ENCODE measurements at regions not wholly inside any gene's neighbourhood (a gene's known extent, or its start where the extent isn't known, plus 50 kb on each side); places are given as distances from the start of the nearest gene placed in this dataset.

DNA sequence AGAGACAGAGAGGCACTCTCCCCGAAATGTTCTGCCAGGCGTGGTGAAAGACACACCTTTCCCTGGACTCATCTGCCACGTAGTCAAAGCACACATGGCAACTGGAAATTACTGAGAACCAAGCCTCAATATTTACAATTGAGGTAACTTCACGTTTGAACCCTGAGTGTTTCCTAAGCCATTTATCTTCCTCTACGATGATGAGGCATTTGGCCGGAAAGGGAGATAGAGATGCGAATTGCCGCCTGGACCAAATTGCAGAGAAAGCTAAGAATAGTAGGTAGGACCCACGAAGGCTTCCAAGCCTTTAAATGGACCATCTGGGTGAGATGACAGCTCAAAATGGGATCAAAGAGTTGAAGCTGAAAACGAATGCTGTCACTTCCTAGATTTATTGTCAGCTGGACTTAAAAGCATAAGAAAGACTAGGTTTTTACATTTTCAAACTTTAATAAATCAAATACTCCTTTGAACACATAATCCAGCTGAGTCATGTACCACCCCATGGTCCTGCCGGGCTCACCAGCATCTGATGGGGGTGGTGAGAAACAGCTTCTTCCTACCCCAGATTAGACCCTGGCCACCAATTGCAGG is 135.6 kb upstream of the LYZL2 start:
- TF ChIP-seq, protein P1, sequence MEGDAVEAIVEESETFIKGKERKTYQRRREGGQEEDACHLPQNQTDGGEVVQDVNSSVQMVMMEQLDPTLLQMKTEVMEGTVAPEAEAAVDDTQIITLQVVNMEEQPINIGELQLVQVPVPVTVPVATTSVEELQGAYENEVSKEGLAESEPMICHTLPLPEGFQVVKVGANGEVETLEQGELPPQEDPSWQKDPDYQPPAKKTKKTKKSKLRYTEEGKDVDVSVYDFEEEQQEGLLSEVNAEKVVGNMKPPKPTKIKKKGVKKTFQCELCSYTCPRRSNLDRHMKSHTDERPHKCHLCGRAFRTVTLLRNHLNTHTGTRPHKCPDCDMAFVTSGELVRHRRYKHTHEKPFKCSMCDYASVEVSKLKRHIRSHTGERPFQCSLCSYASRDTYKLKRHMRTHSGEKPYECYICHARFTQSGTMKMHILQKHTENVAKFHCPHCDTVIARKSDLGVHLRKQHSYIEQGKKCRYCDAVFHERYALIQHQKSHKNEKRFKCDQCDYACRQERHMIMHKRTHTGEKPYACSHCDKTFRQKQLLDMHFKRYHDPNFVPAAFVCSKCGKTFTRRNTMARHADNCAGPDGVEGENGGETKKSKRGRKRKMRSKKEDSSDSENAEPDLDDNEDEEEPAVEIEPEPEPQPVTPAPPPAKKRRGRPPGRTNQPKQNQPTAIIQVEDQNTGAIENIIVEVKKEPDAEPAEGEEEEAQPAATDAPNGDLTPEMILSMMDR (IDR thresholded peaks at IDR 0.05; ENCODE audit: low read depth, low read length) = no peak
- no peaks in the 10 kb centered on the region for H3K9me3 ChIP-seq (ENCODE audit: low read depth)
- no peaks in the 10 kb centered on the region for H3K4me1 ChIP-seq (ENCODE audit: low read depth)
- H3K27ac ChIP-seq = no peak overlapping the region
- no peak for DNase-seq (ENCODE audit: low read depth in 1 of 2, low spot score in 1 of 2)
- no peak overlapping the region for H3K4me3 ChIP-seq
- no peaks in the 10 kb centered on the region for H3K27me3 ChIP-seq
- H3K36me3 ChIP-seq = no peaks in the 10 kb centered on the region

DNA sequence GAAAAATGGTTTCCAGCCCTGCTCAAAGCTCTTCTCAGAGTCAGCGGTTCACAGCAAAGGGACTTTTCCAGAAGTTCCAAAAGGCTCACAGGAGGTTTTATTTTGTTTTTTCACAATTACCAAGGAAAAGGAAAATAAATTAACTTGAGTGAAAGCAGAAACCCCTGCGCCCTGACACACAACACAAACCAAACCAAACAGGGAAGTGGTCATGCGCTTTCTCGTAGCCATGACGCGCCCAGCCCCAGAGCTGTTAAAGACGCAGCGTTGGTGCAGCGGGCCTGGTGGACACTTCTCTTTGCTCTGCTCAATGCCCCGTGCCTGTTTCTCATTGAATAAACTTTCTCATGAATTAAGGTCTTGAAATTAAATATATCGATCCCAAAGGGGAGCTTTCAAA is 134.4 kb upstream of the LYZL2 start:
- no peaks in the 10 kb centered on the region for H3K9me3 ChIP-seq (ENCODE audit: low read depth)
- no peak for DNase-seq (ENCODE audit: low read depth in 1 of 2, low spot score in 1 of 2)
- TF ChIP-seq, protein P1 (IDR thresholded peaks at IDR 0.05; ENCODE audit: low read depth, low read length) = no peak

DNA sequence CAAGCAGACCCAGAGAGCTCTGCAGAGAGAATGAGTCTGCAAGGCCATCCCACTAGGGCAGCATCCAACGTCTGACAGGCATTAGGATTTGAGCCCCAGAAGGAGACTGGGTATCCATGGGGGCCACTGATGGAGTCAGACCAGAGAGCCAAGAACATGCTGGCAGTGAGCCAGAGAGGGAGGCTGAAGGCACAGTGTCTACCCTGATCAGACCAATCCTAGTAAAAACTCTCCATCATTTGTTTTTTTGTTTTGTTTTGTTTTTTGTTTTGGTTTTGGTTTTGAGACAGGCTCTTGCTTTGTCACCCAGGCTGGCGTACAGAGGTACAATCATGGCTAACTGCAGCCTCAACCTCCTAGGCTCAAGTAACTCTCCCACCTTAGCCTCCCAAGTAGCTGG is 133.1 kb upstream of the LYZL2 start:
- H3K9me3 ChIP-seq (ENCODE audit: low read depth) = no peaks in the 10 kb centered on the region
- DNase-seq (ENCODE audit: low read depth in 1 of 2, low spot score in 1 of 2) = no peak
- no peaks in the 10 kb centered on the region for H3K36me3 ChIP-seq
- TF ChIP-seq, protein P1 (IDR thresholded peaks at IDR 0.05; ENCODE audit: low read depth, low read length) = no peak
- H3K27me3 ChIP-seq = no peaks in the 10 kb centered on the region
- no peaks in the 10 kb centered on the region for H3K4me1 ChIP-seq (ENCODE audit: low read depth)
- no peak overlapping the region for H3K4me3 ChIP-seq
- no peak overlapping the region for H3K27ac ChIP-seq

More for the DNA sequence above, 134.4 kb upstream of the LYZL2 start:
- no peaks in the 10 kb centered on the region for H3K27me3 ChIP-seq
- no peak overlapping the region for H3K27ac ChIP-seq
- no peak overlapping the region for H3K4me3 ChIP-seq
- H3K36me3 ChIP-seq = no peaks in the 10 kb centered on the region
- no peaks in the 10 kb centered on the region for H3K4me1 ChIP-seq (ENCODE audit: low read depth)

DNA sequence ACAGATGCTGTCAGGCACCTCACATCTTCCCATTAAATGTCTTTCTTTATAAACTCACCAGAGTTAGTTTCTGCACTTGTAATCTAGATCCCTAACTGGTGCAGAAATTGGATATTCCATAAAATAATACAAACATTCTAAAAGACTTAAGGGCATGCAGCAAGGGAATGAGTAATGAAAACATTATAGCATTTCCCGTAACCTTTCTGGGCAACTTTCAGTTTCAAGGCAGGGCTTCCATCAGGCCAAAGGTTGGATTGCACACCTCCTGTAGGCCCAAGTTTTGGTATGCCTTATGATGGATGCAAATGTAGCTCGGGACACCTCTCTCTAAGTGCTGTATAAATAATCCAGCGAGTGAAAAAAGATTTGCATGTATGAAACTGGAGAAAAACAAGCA is 129.9 kb upstream of the LYZL2 start:
- H3K4me3 ChIP-seq = no peak overlapping the region
- TF ChIP-seq, protein P1 (IDR thresholded peaks at IDR 0.05; ENCODE audit: low read depth, low read length) = no peak
- no peak for DNase-seq (ENCODE audit: low read depth in 1 of 2, low spot score in 1 of 2)
- H3K36me3 ChIP-seq = no peaks in the 10 kb centered on the region
- no peaks in the 10 kb centered on the region for H3K4me1 ChIP-seq (ENCODE audit: low read depth)
- H3K27ac ChIP-seq = no peak overlapping the region
- H3K27me3 ChIP-seq = no peaks in the 10 kb centered on the region
- H3K9me3 ChIP-seq (ENCODE audit: low read depth) = no peaks in the 10 kb centered on the region

DNA sequence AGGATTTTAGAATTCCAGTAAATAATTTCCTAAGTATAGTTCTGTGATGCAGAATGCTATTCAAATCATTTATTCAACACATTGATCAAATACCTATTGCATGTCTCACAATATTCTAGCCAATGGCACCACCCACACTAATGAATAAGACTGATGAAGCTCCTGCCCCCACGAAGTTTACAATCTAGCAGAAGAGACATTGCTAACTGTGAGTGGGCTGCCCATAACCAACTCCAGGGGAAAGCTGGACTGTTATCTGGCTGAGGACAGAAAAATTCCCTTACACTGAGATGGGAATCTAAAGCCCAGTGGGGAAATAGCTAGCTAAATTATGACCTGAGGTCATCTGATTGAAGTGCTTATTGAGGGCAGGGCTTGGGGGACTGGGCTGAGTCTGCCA is 128.8 kb upstream of the LYZL2 start:
- TF ChIP-seq, protein P1 (IDR thresholded peaks at IDR 0.05; ENCODE audit: low read depth, low read length) = no peak
- H3K9me3 ChIP-seq (ENCODE audit: low read depth) = no peaks in the 10 kb centered on the region
- H3K4me1 ChIP-seq (ENCODE audit: low read depth) = no peaks in the 10 kb centered on the region
- H3K36me3 ChIP-seq = no peaks in the 10 kb centered on the region
- no peak overlapping the region for H3K4me3 ChIP-seq
- H3K27me3 ChIP-seq = no peaks in the 10 kb centered on the region
- DNase-seq (ENCODE audit: low read depth in 1 of 2, low spot score in 1 of 2) = peak in 1 of 2 donors; percentile 15
- no peak overlapping the region for H3K27ac ChIP-seq
